ENCODE measurements at regions not wholly inside any gene's neighbourhood (a gene's known extent, or its start where the extent isn't known, plus 50 kb on each side); places are given as distances from the start of the nearest gene placed in this dataset.
"Not testable (repeated sequence)": the region's sequence is repeated elsewhere in the genome, so short reads cannot be mapped to it uniquely, and the experiment has no call there.

- 11% methylated on average over 10 of the region's 44 CpGs for WGBS (ENCODE audit: insufficient coverage, low coverage, low lambda C conversion rate, missing lambda C conversion rate)
- ATAC-seq: peak; percentile 98 to 99 (median 99)
- DNase-seq: peak; percentile 97 to 98 (median 98)
- H3K27me3 ChIP-seq; H3K36me3 ChIP-seq; intact Hi-C loops (cut with DNase I); H3K4me1 ChIP-seq; H3K9me3 ChIP-seq: not testable (repeated sequence)
- TF ChIP-seq POLR2A (IDR thresholded peaks at IDR 0.05): peak; percentile 64
- H3K4me3 ChIP-seq: peak overlapping the region; percentile 66 to 83 (median 74)
- H3K27ac ChIP-seq: peak overlapping the region; percentile 80 to 92 (median 90)
Measured at GRCh38 chr7:65770473-65771225, 102.2 kb upstream of the VKORC1L1 start.

- H3K4me1 ChIP-seq; H3K27me3 ChIP-seq; H3K36me3 ChIP-seq; H3K9me3 ChIP-seq; DNase-seq; intact Hi-C loops (cut with DNase I): not testable (repeated sequence)
- peak in 1 of 4 donors; percentile 1 for ATAC-seq
- 20% methylated on average over 2 of the region's 17 CpGs for WGBS (ENCODE audit: insufficient coverage, low coverage, low lambda C conversion rate, missing lambda C conversion rate)
- Histone ChIP-seq H3K4me3 (peak overlapping the region; percentile 66 to 83 (median 74)), H3K27ac (peak overlapping the region; percentile 80 to 92 (median 90))
Measured at GRCh38 chr7:65771226-65771569, 101.7 kb upstream of the VKORC1L1 start.

GRCh38 chr7:65776677-65777076 is 96.2 kb upstream of the VKORC1L1 start:
- WGBS (ENCODE audit: insufficient coverage, low coverage, low lambda C conversion rate, missing lambda C conversion rate): 90% methylated on average over 6 of the region's 6 CpGs
- intact Hi-C loops (cut with DNase I); H3K4me1 ChIP-seq; H3K27me3 ChIP-seq; H3K36me3 ChIP-seq; DNase-seq; ATAC-seq; H3K4me3 ChIP-seq; H3K27ac ChIP-seq; H3K9me3 ChIP-seq: not testable (repeated sequence)

GRCh38 chr7:65789943-65790342 is 82.9 kb upstream of the VKORC1L1 start:
- DNase-seq; H3K4me3 ChIP-seq; H3K27ac ChIP-seq; intact Hi-C loops (cut with DNase I); H3K27me3 ChIP-seq; H3K36me3 ChIP-seq; ATAC-seq; H3K9me3 ChIP-seq; H3K4me1 ChIP-seq: not testable (repeated sequence)
- WGBS (ENCODE audit: insufficient coverage, low coverage, low lambda C conversion rate, missing lambda C conversion rate): 89% methylated on average over 5 of the region's 5 CpGs

- H3K27ac ChIP-seq; intact Hi-C loops (cut with DNase I); DNase-seq; H3K9me3 ChIP-seq; H3K27me3 ChIP-seq; ATAC-seq; H3K4me1 ChIP-seq; H3K4me3 ChIP-seq; H3K36me3 ChIP-seq: not testable (repeated sequence)
- WGBS (ENCODE audit: insufficient coverage, low coverage, low lambda C conversion rate, missing lambda C conversion rate): 20% methylated on average over 1 of the region's 1 CpG
Measured at GRCh38 chr7:65791788-65792187, 81.1 kb upstream of the VKORC1L1 start.

GRCh38 chr7:65792726-65793125 is 80.1 kb upstream of the VKORC1L1 start:
- H3K27me3 ChIP-seq; H3K4me3 ChIP-seq; ATAC-seq; intact Hi-C loops (cut with DNase I); DNase-seq; H3K4me1 ChIP-seq; H3K9me3 ChIP-seq; H3K36me3 ChIP-seq; H3K27ac ChIP-seq: not testable (repeated sequence)
- WGBS (ENCODE audit: insufficient coverage, low coverage, low lambda C conversion rate, missing lambda C conversion rate): 89% methylated on average over 4 of the region's 4 CpGs

- DNase-seq; H3K27ac ChIP-seq; H3K9me3 ChIP-seq; ATAC-seq; H3K4me1 ChIP-seq; intact Hi-C loops (cut with DNase I); H3K4me3 ChIP-seq; H3K36me3 ChIP-seq; H3K27me3 ChIP-seq: not testable (repeated sequence)
- WGBS (ENCODE audit: insufficient coverage, low coverage, low lambda C conversion rate, missing lambda C conversion rate): 75% methylated on average over 3 of the region's 3 CpGs
Measured at GRCh38 chr7:65794671-65795391, 78.0 kb upstream of the VKORC1L1 start.

GRCh38 chr7:65795392-65795716 is 77.5 kb upstream of the VKORC1L1 start:
- H3K27me3 ChIP-seq; H3K4me3 ChIP-seq; H3K9me3 ChIP-seq; H3K36me3 ChIP-seq; ATAC-seq; H3K4me1 ChIP-seq; H3K27ac ChIP-seq; DNase-seq; intact Hi-C loops (cut with DNase I): not testable (repeated sequence)
- 82% methylated on average over 4 of the region's 4 CpGs for WGBS (ENCODE audit: insufficient coverage, low coverage, low lambda C conversion rate, missing lambda C conversion rate)
